HepG2 (cell line): ENCODE measurements at regions not wholly inside any gene's neighbourhood (a gene's known extent, or its start where the extent isn't known, plus 50 kb on each side); places are given as distances from the start of the nearest gene placed in this dataset.

Experiments used
- ATAC-seq: fragments of 200-7000 bp; cut with Tn5 transposase; 3 replicates; pipeline ENCODE4 v1.9.1; 2020; ENCODE audit warnings: mild to moderate bottlenecking, moderate library complexity
- BruUV-seq: library from RNA; stranded (reverse); fragments of 400-500 nt; replicated peaks from 2 replicates; lab custom pipeline; 2021; lab: Mats Ljungman, UMichigan
- CTCF ChIA-PET: fragments of 300-600 bp; formaldehyde crosslinking; extraction: SDS; loops from one replicate; lab custom pipeline; 2021; ENCODE audit warnings: low total read pairs, inconsistent platforms, low intra/inter-chr PET ratio; lab: Yijun Ruan, JAX
- POLR2A ChIA-PET: fragments of 350-600 bp; sonication (Branson Sonifier 250); formaldehyde crosslinking; loops from one replicate; lab custom pipeline; 2020; ENCODE audit warnings: antibody characterized with exemption, inconsistent platforms; lab: Yijun Ruan, JAX
- DNase-seq: peaks from one replicate; pipeline ENCODE4 v3.0.0-alpha.2; 2015; ENCODE audit warnings: low spot score
- FAIRE-seq: peaks from 3 replicates; lab custom pipeline; 2011; peaks lifted over from hg19 to GRCh38; lab: Jason Lieb, UNC
- H2AFZ ChIP-seq: one replicate; pipeline ENCODE4 v1.6.1; 2011; ENCODE audit warnings: low read length, inconsistent platforms
- H3K27ac ChIP-seq: fragments of 300-600 bp; 3 replicates; pipeline ENCODE4 v1.8.0; 2011; ENCODE audit warnings: mixed run types, mild to moderate bottlenecking, mixed read lengths, low read length, inconsistent platforms; ENCODE audit not compliant: insufficient read depth; ENCODE audit errors: extremely low read length
- H3K27me3 ChIP-seq, 2 experiments: fragments of 200-600 bp in 1 of 2; 2 replicates in 1 of 2; 3 replicates in 1 of 2; pipeline versions ENCODE4 v1.6.0 to v1.8.0; 2011; ENCODE audit warnings: low read length in 2 of 2, mild to moderate bottlenecking in 2 of 2, moderate library complexity in 2 of 2, inconsistent platforms in 1 of 2; ENCODE audit not compliant: insufficient read depth in 2 of 2, control insufficient read depth in 1 of 2
- H3K36me3 ChIP-seq, 2 experiments: fragments of 200-600 bp in 1 of 2; replicated peaks in 1 of 2; 2 replicates in 1 of 2; 3 replicates in 1 of 2; pipeline versions ENCODE4 v1.5.1 to v1.8.0; 2011; ENCODE audit warnings: low read length in 2 of 2, inconsistent platforms in 1 of 2; ENCODE audit not compliant: insufficient read depth in 2 of 2, control insufficient read depth in 1 of 2
- H3K4me1 ChIP-seq: 2 replicates; pipeline ENCODE4 v1.5.1; 2012; ENCODE audit warnings: low read length, inconsistent platforms; ENCODE audit not compliant: insufficient read depth
- H3K4me2 ChIP-seq: 2 replicates; pipeline ENCODE4 v1.6.0; 2011; ENCODE audit warnings: low read depth, low read length, inconsistent platforms
- H3K4me3 ChIP-seq, 3 experiments: fragments of 200-600 bp in 1 of 3; sonication (generic), shearing (Covaris generic) in 1 of 3; replicated peaks in 1 of 3; 2 replicates each; pipeline ENCODE4 v1.5.1; 2011 to 2016; ENCODE audit warnings: low read length in 3 of 3, inconsistent platforms in 2 of 3, low read depth in 2 of 3, mild to moderate bottlenecking in 2 of 3, control low read depth in 1 of 3, mixed read lengths in 1 of 3; ENCODE audit not compliant: insufficient read depth in 1 of 3
- H3K79me2 ChIP-seq: one replicate; pipeline ENCODE4 v1.6.1; 2011; ENCODE audit warnings: low read length, inconsistent platforms; ENCODE audit not compliant: insufficient read depth
- H3K9ac ChIP-seq: 2 replicates; pipeline ENCODE4 v1.6.0; 2011; ENCODE audit warnings: mild to moderate bottlenecking, low read depth, low read length, inconsistent platforms; ENCODE audit not compliant: insufficient read depth
- H3K9me3 ChIP-seq: 2 replicates; pipeline ENCODE4 v1.5.1; 2012; ENCODE audit warnings: mild to moderate bottlenecking, low read length
- H4K20me1 ChIP-seq: 2 replicates; pipeline ENCODE4 v1.6.0; 2011; ENCODE audit warnings: inconsistent platforms, mild to moderate bottlenecking, low read length, moderate library complexity; ENCODE audit not compliant: insufficient read depth
- FOXP1 ChIP-seq, 2 experiments: fragments of 450-650 bp in 1 of 2; IDR thresholded peaks; 2 replicates each; pipeline ENCODE4 v1.6.1; 2017 to 2018; ENCODE audit warnings: antibody characterized with exemption in 1 of 2
- IRF9 ChIP-seq: sonication (generic); formaldehyde crosslinking; IDR thresholded peaks from 2 replicates; pipeline ENCODE4 v1.8.0; 2022; ENCODE audit warnings: missing genetic modification reagents, mild to moderate bottlenecking, borderline replicate concordance
- KMT2B ChIP-seq: IDR thresholded peaks from 2 replicates; pipeline ENCODE4 v1.6.1; 2016; ENCODE audit warnings: missing genetic modification reagents, missing compliant biosample characterization
- ZUFSP ChIP-seq: sonication (generic); formaldehyde crosslinking; IDR thresholded peaks from 2 replicates; pipeline ENCODE4 v1.9.0; 2021; ENCODE audit warnings: missing genetic modification reagents, mild to moderate bottlenecking, borderline replicate concordance
- WGBS: methylation state at CpG from one replicate; pipeline ENCODE4 v1.1.6; 2017; ENCODE audit warnings: low lambda C conversion rate; 5-methylcytosine and 5-hydroxymethylcytosine counted together
- in situ Hi-C: cut with HindIII; loops from 2 replicates; pipeline ENCODE4 v1.10.0; 2017; ENCODE audit warnings: low pct_unique_long_range_greater_than_20kb; ENCODE audit not compliant: extremely low pct_ligation_motif_present
- intact Hi-C: fragments of 100-400 bp; cut with micrococcal nuclease; formaldehyde crosslinking; loops from one replicate; pipeline ENCODE4 v1.10.0; 2022; ENCODE audit not compliant: unreplicated experiment
- TF ChIP-seq, protein P1 (sequence below): sonication (generic); formaldehyde crosslinking; IDR thresholded peaks from 2 replicates; pipeline ENCODE4 v1.4.0; 2020; ENCODE audit warnings: mild to moderate bottlenecking, missing genetic modification reagents
- TF ChIP-seq, protein P2 (sequence below): IDR thresholded peaks from 2 replicates; pipeline ENCODE4 v1.6.1; 2016; ENCODE audit warnings: mild to moderate bottlenecking

GRCh38 chr14:66360366-66360926 is 125.7 kb upstream of the CCDC196 start:
- Histone ChIP-seq H3K4me1 (no peaks in the 10 kb centered on the region), H2AFZ (no peak overlapping the region), H3K36me3 (no peaks in the 10 kb centered on the region), H4K20me1 (no peaks in the 10 kb centered on the region), H3K27me3 (no peaks in the 10 kb centered on the region), H3K79me2 (no peaks in the 10 kb centered on the region), H3K27ac (no peak overlapping the region), H3K9ac (no peak overlapping the region), H3K4me3 (no peak overlapping the region), H3K4me2 (no peak overlapping the region), H3K9me3 (no peaks in the 10 kb centered on the region)
- ATAC-seq (no peak), DNase-seq (no peak), FAIRE-seq (no peak)
- BruUV-seq = no TSS peak
- in situ Hi-C loops (loop anchor here (25.0 kb wide), 1 partner anchor 752 kb away; no protein-coding TSS in a partner anchor), intact Hi-C loops (no loop called here)
- whole genome bisulfite sequencing = 39% methylated on average over 8 of the region's 8 CpGs
- ChIA-PET CTCF (interaction anchor here (1.3 to 1.8 kb wide), 2 partner anchors 42 to 1060 kb away, joined by 3 to 17 read pairs; no protein-coding TSS in a partner anchor), POLR2A (no interaction called here)
- TF ChIP-seq IRF9 (no peak), FOXP1 (IDR thresholded peaks at IDR 0.05) (no peak), FOXP1 (CRISPR knock-in tag; IDR thresholded peaks at IDR 0.05) (no peak), KMT2B (CRISPR knock-in tag) (no peak), ZUFSP (CRISPR knock-in tag) (no peak)
- TF ChIP-seq, protein P1, sequence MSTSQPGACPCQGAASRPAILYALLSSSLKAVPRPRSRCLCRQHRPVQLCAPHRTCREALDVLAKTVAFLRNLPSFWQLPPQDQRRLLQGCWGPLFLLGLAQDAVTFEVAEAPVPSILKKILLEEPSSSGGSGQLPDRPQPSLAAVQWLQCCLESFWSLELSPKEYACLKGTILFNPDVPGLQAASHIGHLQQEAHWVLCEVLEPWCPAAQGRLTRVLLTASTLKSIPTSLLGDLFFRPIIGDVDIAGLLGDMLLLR = no peak
- TF ChIP-seq, protein P2, sequence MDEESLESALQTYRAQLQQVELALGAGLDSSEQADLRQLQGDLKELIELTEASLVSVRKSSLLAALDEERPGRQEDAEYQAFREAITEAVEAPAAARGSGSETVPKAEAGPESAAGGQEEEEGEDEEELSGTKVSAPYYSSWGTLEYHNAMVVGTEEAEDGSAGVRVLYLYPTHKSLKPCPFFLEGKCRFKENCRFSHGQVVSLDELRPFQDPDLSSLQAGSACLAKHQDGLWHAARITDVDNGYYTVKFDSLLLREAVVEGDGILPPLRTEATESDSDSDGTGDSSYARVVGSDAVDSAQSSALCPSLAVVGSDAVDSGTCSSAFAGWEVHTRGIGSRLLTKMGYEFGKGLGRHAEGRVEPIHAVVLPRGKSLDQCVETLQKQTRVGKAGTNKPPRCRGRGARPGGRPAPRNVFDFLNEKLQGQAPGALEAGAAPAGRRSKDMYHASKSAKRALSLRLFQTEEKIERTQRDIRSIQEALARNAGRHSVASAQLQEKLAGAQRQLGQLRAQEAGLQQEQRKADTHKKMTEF (CRISPR knock-in tag) = no peak
